ENCODE measurements at regions not wholly inside any gene's neighbourhood (a gene's known extent, or its start where the extent isn't known, plus 50 kb on each side); places are given as distances from the start of the nearest gene placed in this dataset.
"Not testable (repeated sequence)": the region's sequence is repeated elsewhere in the genome, so short reads cannot be mapped to it uniquely, and the experiment has no call there.

GRCh38 chr12:96085475-96085874 is 50.1 kb upstream of the LTA4H start:
- TF ChIP-seq ZNF621 (tag by site-specific recombination; IDR thresholded peaks at IDR 0.05) (no peak), ZNF140 (tag by site-specific recombination; IDR thresholded peaks at IDR 0.05) (no peak), ZSCAN30 (tag by site-specific recombination; IDR thresholded peaks at IDR 0.05) (no peak), ZNF747 (tag by site-specific recombination; IDR thresholded peaks at IDR 0.05) (no peak), ZNF169 (tag by site-specific recombination; IDR thresholded peaks at IDR 0.05) (no peak), MZF1 (tag by site-specific recombination; IDR thresholded peaks at IDR 0.05; ENCODE audit: borderline replicate concordance) (no peak), ZBTB49 (tag by site-specific recombination; IDR thresholded peaks at IDR 0.05; ENCODE audit: low read depth) (no peak)
- no peak overlapping the region for H3K4me3 ChIP-seq (ENCODE audit: low read depth, low read length)
- no peaks in the 10 kb centered on the region for H3K4me1 ChIP-seq (ENCODE audit: control insufficient read depth, insufficient read depth, low read length)
- H3K27ac ChIP-seq (ENCODE audit: extremely low read depth, low read depth, low read length): no peak overlapping the region
- H3K36me3 ChIP-seq (ENCODE audit: control insufficient read depth in 2 of 2, insufficient read depth in 1 of 2, low read length in 2 of 2): no peaks in the 10 kb centered on the region
- ChIA-PET CTCF (no interaction called here), POLR2A (no interaction called here)
- H3K9me3 ChIP-seq (ENCODE audit: control insufficient read depth, insufficient read depth, low read depth, low read length): no peaks in the 10 kb centered on the region

- CTCF ChIA-PET; H3K4me1 ChIP-seq (ENCODE audit: control insufficient read depth, insufficient read depth, low read length); H3K36me3 ChIP-seq (ENCODE audit: control insufficient read depth in 2 of 2, insufficient read depth in 1 of 2, low read length in 2 of 2); H3K9me3 ChIP-seq (ENCODE audit: control insufficient read depth, insufficient read depth, low read depth, low read length); H3K27ac ChIP-seq (ENCODE audit: extremely low read depth, low read depth, low read length); POLR2A ChIA-PET; H3K4me3 ChIP-seq (ENCODE audit: low read depth, low read length): not testable (repeated sequence)
- peak; percentile 82 for TF ChIP-seq ZNF707 (tag by site-specific recombination; IDR thresholded peaks at IDR 0.05)
These were observed 50.8 kb upstream of the LTA4H start for GRCh38 chr12:96086190-96086589.

DNA sequence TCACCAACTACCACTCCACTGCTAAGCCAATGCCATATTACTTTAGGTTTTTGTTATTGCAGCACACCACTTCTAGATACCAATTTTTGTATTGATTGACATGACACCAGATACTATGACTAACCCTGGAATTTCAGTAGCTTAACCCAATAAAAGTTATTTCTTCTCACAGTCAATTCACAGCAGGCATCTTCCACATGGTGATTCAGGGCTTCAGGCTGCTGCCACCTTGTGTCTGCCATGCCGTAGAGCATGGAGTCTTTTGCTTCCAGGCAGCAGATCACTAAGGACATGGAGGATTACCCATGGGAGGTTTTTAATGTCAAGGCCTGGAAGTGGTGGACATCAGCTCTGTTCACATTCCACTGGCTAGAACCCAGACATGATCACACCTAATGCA is 56.4 kb upstream of the LTA4H start:
- no peak overlapping the region for H3K27ac ChIP-seq (ENCODE audit: extremely low read depth, low read depth, low read length)
- no peaks in the 10 kb centered on the region for H3K9me3 ChIP-seq (ENCODE audit: control insufficient read depth, insufficient read depth, low read depth, low read length)
- peaks cover 8% of the 10 kb centered on the region for H3K4me1 ChIP-seq (ENCODE audit: control insufficient read depth, insufficient read depth, low read length)
- TF ChIP-seq ZEB2 (tag by site-specific recombination; IDR thresholded peaks at IDR 0.05): no peak
- TF ChIP-seq ZNF664 (tag by site-specific recombination; IDR thresholded peaks at IDR 0.05): no peak
- TF ChIP-seq ZNF114 (tag by site-specific recombination; IDR thresholded peaks at IDR 0.05): no peak
- no peak for TF ChIP-seq ZNF558 (tag by site-specific recombination; IDR thresholded peaks at IDR 0.05)
- no peak for TF ChIP-seq ZIC2 (tag by site-specific recombination; IDR thresholded peaks at IDR 0.05)
- no peak for TF ChIP-seq OSR2 (tag by site-specific recombination; IDR thresholded peaks at IDR 0.05)
- TF ChIP-seq ZNF660 (tag by site-specific recombination; IDR thresholded peaks at IDR 0.05): no peak
- no peak for TF ChIP-seq IKZF3 (tag by site-specific recombination; IDR thresholded peaks at IDR 0.05)
- no peak for TF ChIP-seq ZBTB21 (tag by site-specific recombination; IDR thresholded peaks at IDR 0.05)
- TF ChIP-seq ZNF621 (tag by site-specific recombination; IDR thresholded peaks at IDR 0.05): no peak
- TF ChIP-seq ZBTB6 (tag by site-specific recombination; IDR thresholded peaks at IDR 0.05): no peak
- no peak for TF ChIP-seq ZNF473 (tag by site-specific recombination; IDR thresholded peaks at IDR 0.05)
- TF ChIP-seq ZNF76 (tag by site-specific recombination; IDR thresholded peaks at IDR 0.05; ENCODE audit: borderline replicate concordance, low read depth): no peak
- no peak for TF ChIP-seq ZNF510 (tag by site-specific recombination; IDR thresholded peaks at IDR 0.05; ENCODE audit: insufficient replicate concordance)
- TF ChIP-seq, protein P1, sequence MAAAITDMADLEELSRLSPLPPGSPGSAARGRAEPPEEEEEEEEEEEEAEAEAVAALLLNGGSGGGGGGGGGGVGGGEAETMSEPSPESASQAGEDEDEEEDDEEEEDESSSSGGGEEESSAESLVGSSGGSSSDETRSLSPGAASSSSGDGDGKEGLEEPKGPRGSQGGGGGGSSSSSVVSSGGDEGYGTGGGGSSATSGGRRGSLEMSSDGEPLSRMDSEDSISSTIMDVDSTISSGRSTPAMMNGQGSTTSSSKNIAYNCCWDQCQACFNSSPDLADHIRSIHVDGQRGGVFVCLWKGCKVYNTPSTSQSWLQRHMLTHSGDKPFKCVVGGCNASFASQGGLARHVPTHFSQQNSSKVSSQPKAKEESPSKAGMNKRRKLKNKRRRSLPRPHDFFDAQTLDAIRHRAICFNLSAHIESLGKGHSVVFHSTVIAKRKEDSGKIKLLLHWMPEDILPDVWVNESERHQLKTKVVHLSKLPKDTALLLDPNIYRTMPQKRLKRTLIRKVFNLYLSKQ (tag by site-specific recombination; IDR thresholded peaks at IDR 0.05; ENCODE audit: borderline replicate concordance): no peak
- TF ChIP-seq ZNF548 (tag by site-specific recombination; IDR thresholded peaks at IDR 0.05): no peak
- TF ChIP-seq ZNF544 (tag by site-specific recombination; IDR thresholded peaks at IDR 0.05): no peak
- CTCF ChIA-PET: interaction anchor here (0.7 to 1.0 kb wide), 2 partner anchors 21 to 31 kb away, joined by 3 read pairs; no protein-coding TSS in a partner anchor
- no peaks in the 10 kb centered on the region for H3K36me3 ChIP-seq (ENCODE audit: control insufficient read depth in 2 of 2, insufficient read depth in 1 of 2, low read length in 2 of 2)
- POLR2A ChIA-PET: no interaction called here
- H3K4me3 ChIP-seq (ENCODE audit: low read depth, low read length): no peak overlapping the region
